BJ (cell line): ENCODE measurements at regions not wholly inside any gene's neighbourhood (a gene's known extent, or its start where the extent isn't known, plus 50 kb on each side); places are given as distances from the start of the nearest gene placed in this dataset.
"Not testable (repeated sequence)": the region's sequence is repeated elsewhere in the genome, so short reads cannot be mapped to it uniquely, and the experiment has no call there.

Experiments
- CTCF ChIA-PET: fragments of 350-600 bp; formaldehyde crosslinking; extraction: SDS; loops from one replicate; lab custom pipeline; 2021; ENCODE audit warnings: antibody characterized with exemption, inconsistent platforms; lab: Yijun Ruan, JAX
- POLR2A ChIA-PET: fragments of 300-600 bp; sonication (Branson Sonifier 250); formaldehyde crosslinking; extraction: SDS; loops from one replicate; lab custom pipeline; 2021; ENCODE audit warnings: antibody characterized with exemption; lab: Charles Lee
- DNase-seq: peaks from one replicate; pipeline ENCODE4 v3.0.0-alpha.2; 2011; ENCODE audit warnings: low read depth
- H3K27me3 ChIP-seq: 2 replicates; pipeline ENCODE4 v1.6.0; 2011; ENCODE audit warnings: low read length; ENCODE audit not compliant: control insufficient read depth, insufficient read depth
- H3K36me3 ChIP-seq: 2 replicates; pipeline ENCODE4 v1.5.1; 2011; ENCODE audit warnings: low read length; ENCODE audit not compliant: control insufficient read depth, insufficient read depth
- H3K4me3 ChIP-seq: 2 replicates; pipeline ENCODE4 v1.5.1; 2011; ENCODE audit warnings: low read depth, mild to moderate bottlenecking, control low read depth, low read length
- CTCF ChIP-seq: IDR thresholded peaks from 2 replicates; pipeline ENCODE4 v1.5.1; 2011; ENCODE audit warnings: low read depth, mild to moderate bottlenecking, control low read depth, inconsistent platforms, low read length, moderate library complexity; ENCODE audit not compliant: insufficient read depth

GRCh38 chr4:141328560-141329173, 108.0 kb downstream of the ZNF330 start:
- no peak for TF ChIP-seq CTCF
- no peaks in the 10 kb centered on the region for H3K36me3 ChIP-seq
- CTCF ChIA-PET = interaction anchor here (0.5 to 1.7 kb wide), 3 partner anchors 10 to 419 kb away, joined by 3 to 6 read pairs (median 5); no protein-coding TSS in a partner anchor
- POLR2A ChIA-PET = interaction anchor here (0.6 to 1.0 kb wide), 3 partner anchors 25 to 1007 kb away, joined by 3 to 5 read pairs (median 4); no protein-coding TSS in a partner anchor
- no peaks in the 10 kb centered on the region for H3K27me3 ChIP-seq
- DNase-seq = no peak
- H3K4me3 ChIP-seq = no peak overlapping the region

- peak; percentile 94 for DNase-seq
- Histone ChIP-seq H3K27me3 (no peaks in the 10 kb centered on the region), H3K4me3 (no peak overlapping the region), H3K36me3 (no peaks in the 10 kb centered on the region)
- ChIA-PET CTCF (interaction anchor here (0.5 to 1.7 kb wide), 4 partner anchors 8 to 419 kb away, joined by 3 to 6 read pairs (median 4); no protein-coding TSS in a partner anchor), POLR2A (interaction anchor here (0.6 to 1.0 kb wide), 4 partner anchors 24 to 1773 kb away, joined by 3 to 9 read pairs (median 4); partner anchors contain the start of gene IL15)
- TF ChIP-seq CTCF = no peak
Measured at GRCh38 chr4:141329174-141329569, 108.5 kb downstream of the ZNF330 start.

GRCh38 chr4:141330616-141331015, 109.9 kb downstream of the ZNF330 start:
- no peak for TF ChIP-seq CTCF
- Histone ChIP-seq H3K4me3 (no peak overlapping the region), H3K36me3 (no peaks in the 10 kb centered on the region), H3K27me3 (no peaks in the 10 kb centered on the region)
- no peak for DNase-seq
- ChIA-PET POLR2A (no interaction called here), CTCF (interaction anchor here (1.0 kb wide), 1 partner anchor 338 kb away, joined by 3 read pairs; no protein-coding TSS in a partner anchor)

- POLR2A ChIA-PET = no interaction called here
- no peak for TF ChIP-seq CTCF
- no peak for DNase-seq
- Histone ChIP-seq H3K27me3 (no peaks in the 10 kb centered on the region), H3K4me3 (no peak overlapping the region), H3K36me3 (no peaks in the 10 kb centered on the region)
- CTCF ChIA-PET = interaction anchor here (1.0 to 1.6 kb wide), 2 partner anchors 14 to 337 kb away, joined by 3 to 5 read pairs; no protein-coding TSS in a partner anchor
Measured at GRCh38 chr4:141331534-141332358, 111.1 kb downstream of the ZNF330 start.

GRCh38 chr4:141332359-141333181, 111.9 kb downstream of the ZNF330 start:
- POLR2A ChIA-PET, H3K36me3 ChIP-seq, H3K27me3 ChIP-seq, H3K4me3 ChIP-seq, DNase-seq: not testable (repeated sequence)
- CTCF ChIA-PET = interaction anchor here (1.6 kb wide), 1 partner anchor 14 kb away, joined by 5 read pairs; no protein-coding TSS in a partner anchor

- POLR2A ChIA-PET, H3K27me3 ChIP-seq, H3K36me3 ChIP-seq, H3K4me3 ChIP-seq: not testable (repeated sequence)
- DNase-seq = peak; percentile 53
- CTCF ChIA-PET = interaction anchor here (1.0 to 1.6 kb wide), 2 partner anchors 12 to 70 kb away, joined by 4 to 5 read pairs; no protein-coding TSS in a partner anchor
Measured at GRCh38 chr4:141333456-141334230, 112.9 kb downstream of the ZNF330 start.
